ENCODE measurements at regions not wholly inside any gene's neighbourhood (a gene's known extent, or its start where the extent isn't known, plus 50 kb on each side); places are given as distances from the start of the nearest gene placed in this dataset.

DNA sequence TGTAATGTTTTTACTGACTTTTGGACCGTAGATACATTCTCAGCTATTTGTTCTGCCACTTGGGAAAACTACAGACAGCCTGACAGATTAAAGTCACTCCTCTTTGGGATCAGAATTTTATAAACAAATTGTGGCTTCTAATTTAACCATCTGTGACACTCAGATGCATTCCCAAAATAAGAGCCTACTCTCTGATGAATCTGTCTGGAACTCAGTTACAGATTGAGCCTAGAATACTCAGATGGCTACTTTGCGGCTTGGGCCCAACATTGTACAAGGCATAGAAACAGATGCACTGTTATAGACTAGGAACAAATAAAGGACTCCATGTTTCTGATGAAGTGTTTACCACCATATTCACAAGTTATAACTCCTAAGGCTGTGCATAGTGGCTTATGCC is 291.0 kb upstream of the SLITRK6 start:
- TF ChIP-seq, protein P1, sequence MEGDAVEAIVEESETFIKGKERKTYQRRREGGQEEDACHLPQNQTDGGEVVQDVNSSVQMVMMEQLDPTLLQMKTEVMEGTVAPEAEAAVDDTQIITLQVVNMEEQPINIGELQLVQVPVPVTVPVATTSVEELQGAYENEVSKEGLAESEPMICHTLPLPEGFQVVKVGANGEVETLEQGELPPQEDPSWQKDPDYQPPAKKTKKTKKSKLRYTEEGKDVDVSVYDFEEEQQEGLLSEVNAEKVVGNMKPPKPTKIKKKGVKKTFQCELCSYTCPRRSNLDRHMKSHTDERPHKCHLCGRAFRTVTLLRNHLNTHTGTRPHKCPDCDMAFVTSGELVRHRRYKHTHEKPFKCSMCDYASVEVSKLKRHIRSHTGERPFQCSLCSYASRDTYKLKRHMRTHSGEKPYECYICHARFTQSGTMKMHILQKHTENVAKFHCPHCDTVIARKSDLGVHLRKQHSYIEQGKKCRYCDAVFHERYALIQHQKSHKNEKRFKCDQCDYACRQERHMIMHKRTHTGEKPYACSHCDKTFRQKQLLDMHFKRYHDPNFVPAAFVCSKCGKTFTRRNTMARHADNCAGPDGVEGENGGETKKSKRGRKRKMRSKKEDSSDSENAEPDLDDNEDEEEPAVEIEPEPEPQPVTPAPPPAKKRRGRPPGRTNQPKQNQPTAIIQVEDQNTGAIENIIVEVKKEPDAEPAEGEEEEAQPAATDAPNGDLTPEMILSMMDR (conservative IDR thresholded peaks at IDR 0.05): no peak
- no peak overlapping the region for H3K27ac ChIP-seq

DNA sequence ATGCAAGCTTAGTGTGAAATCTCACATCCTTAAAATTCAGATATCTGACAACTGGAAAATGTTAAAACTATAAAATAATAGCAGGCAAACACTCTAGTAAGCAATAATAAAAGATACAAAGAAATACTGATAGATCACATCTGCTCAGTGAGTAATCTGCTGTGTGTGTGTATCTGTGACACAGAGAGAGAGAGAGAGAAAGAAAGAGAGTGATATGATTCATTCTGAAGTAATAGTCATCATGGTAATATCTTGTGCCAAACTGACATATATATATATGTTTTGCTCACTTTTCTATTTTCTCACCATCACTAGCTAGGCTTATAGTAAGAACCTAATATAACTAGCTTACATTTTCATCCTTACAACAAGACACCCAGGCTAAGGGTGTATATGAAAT is 288.0 kb upstream of the SLITRK6 start:
- TF ChIP-seq, protein P1 (conservative IDR thresholded peaks at IDR 0.05): no peak
- no peak overlapping the region for H3K27ac ChIP-seq

DNA sequence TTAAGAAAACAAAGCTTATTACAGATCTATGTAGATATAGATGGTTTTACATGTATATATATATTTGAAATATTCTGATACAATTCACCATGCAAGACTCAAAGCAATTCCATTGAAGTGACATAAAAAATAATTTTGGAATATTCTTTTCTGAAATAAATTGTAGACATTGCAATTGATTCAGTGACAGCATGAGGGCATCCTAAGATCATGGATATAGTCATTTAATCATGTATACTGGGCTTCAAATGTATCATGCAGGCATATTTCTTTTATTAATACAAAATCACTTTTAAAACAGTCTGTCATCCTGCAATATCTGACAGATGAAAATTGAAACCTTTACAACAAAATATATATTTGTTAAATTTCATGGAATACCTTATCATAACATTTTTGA is 286.7 kb upstream of the SLITRK6 start:
- TF ChIP-seq, protein P1 (conservative IDR thresholded peaks at IDR 0.05): peak; percentile 22
- H3K27ac ChIP-seq: no peak overlapping the region

DNA sequence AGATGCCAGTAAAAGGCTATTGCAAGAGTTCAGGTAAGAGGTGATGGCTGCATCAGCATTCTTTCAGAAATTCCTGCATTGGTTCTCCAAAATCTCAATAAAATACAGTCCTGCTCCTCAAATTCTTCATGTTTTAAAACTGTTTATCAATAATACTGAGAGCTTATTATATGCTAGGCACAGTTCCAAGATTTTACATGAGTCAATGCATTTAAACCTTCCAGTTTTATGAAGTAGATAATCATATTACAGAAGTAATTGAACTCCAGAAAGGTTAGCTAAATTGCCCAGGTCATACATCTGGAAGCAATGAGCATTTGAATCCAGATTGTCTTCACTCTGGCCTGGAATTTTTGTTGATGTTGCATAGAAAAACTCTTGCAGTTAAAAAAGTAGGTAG is 282.9 kb upstream of the SLITRK6 start:
- TF ChIP-seq, protein P1 (conservative IDR thresholded peaks at IDR 0.05): no peak
- H3K27ac ChIP-seq: no peak overlapping the region

DNA sequence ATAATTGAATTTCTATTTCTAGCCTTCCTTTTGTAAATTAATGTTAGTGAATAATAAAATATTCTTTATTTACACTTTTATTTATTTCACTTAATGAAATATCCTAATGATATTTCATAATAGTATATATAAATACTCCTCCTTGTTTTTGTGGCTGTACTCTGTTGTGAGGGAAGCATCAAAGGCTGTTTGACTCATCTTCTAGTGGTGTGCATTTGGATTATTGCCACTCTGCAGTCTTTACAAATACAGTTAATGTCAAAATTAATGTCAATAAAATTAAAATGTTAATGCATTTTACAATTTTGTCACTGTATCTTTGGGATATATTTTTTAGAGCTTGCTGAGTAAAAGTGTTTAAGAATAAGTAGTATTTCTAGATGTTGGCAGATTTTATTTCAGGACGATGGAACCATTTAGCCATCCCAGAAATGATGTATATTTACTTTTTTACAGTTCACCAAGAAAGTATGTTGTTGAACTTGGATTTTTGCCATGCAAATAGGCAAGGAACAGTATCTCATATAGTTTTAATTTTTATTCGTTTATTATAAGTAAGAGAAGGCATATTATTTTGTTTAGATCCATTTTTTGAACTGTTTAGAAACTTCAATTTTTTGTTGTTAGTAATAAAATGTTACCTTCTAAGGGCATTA is 281.2 kb upstream of the SLITRK6 start:
- TF ChIP-seq, protein P1 (conservative IDR thresholded peaks at IDR 0.05): no peak
- H3K27ac ChIP-seq: no peak overlapping the region

DNA sequence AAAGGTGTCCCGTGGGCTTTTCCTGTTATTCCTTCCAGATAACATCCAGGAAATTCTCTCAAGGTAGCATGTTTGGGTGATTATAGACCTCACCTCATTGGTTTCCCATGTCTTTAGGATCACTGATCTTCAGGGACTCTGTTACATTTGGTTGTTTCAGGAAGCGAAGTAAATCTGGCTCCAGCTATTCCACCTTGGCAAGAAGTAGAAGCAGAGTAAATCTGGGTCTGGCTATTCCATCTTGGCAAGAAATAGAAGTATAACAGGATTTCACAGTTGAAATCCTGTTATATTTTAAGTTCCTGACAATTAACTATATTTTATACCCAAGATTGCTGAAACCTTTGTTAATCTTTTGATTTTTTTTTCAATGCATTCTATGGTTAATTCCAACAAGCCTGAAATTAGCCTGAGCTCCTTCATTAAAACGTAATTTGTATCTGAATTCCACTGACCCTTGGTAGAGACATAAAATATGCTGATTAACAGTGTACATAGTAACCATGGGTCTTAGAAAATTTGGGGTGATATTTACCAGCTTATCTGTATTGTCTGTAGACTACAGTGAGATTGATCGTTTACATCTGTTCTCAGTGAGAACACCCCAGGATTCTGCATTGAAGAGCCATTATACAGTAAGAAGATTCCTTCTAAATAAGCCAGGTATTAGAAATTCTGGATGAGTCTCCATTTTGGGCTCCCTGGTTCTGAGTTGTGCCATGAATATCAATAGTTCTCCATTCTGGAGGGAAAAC is 267.6 kb upstream of the SLITRK6 start:
- TF ChIP-seq, protein P1 (conservative IDR thresholded peaks at IDR 0.05): no peak
- H3K27ac ChIP-seq: no peak overlapping the region

DNA sequence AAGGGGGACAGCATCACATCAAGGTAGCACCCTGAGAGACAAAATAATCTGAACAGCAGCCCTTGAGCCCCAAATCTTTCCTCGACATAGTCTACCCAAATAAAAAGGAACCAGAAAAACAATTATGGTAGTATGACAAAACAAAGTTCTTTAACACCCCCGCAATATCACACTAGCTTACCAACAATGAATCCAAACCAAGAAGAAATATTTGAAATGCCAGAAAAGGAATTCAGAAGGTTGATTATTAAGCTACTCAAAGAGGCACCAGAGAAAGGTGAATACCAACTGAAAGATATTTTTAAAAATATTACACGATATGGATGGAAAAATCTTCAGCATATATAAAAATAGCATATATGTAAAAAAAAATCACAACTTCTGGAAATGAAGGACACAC is 252.9 kb upstream of the SLITRK6 start:
- no peak overlapping the region for H3K27ac ChIP-seq
- TF ChIP-seq, protein P1 (conservative IDR thresholded peaks at IDR 0.05): no peak

Measured in VCaP (cell line).